Lower leg skin (tissue), 3 donors: ENCODE measurements at regions not wholly inside any gene's neighbourhood (a gene's known extent, or its start where the extent isn't known, plus 50 kb on each side); places are given as distances from the start of the nearest gene placed in this dataset.

Experiments
- CTCF ChIP-seq, 3 donors: fragments of 450-650 bp; IDR thresholded peaks; one replicate each; pipeline ENCODE4 v1.5.1; 2016; ENCODE audit warnings: antibody characterized with exemption in 3 of 3, mild to moderate bottlenecking in 3 of 3, moderate library complexity in 2 of 3
- POLR2A ChIP-seq, 2 donors: fragments of 450-650 bp; IDR thresholded peaks; one replicate each; pipeline ENCODE4 v1.6.1; 2016 to 2017; ENCODE audit warnings: antibody characterized with exemption in 2 of 2, mild to moderate bottlenecking in 1 of 2, moderate library complexity in 1 of 2

- TF ChIP-seq CTCF (IDR thresholded peaks at IDR 0.05) (no peak), POLR2A (IDR thresholded peaks at IDR 0.05) (no peak)
Observed at GRCh38 chr2:729376-729861, 52.2 kb upstream of the TMEM18 start.
